ENCODE measurements at regions not wholly inside any gene's neighbourhood (a gene's known extent, or its start where the extent isn't known, plus 50 kb on each side); places are given as distances from the start of the nearest gene placed in this dataset.
"Not testable (repeated sequence)": the region's sequence is repeated elsewhere in the genome, so short reads cannot be mapped to it uniquely, and the experiment has no call there.

DNA sequence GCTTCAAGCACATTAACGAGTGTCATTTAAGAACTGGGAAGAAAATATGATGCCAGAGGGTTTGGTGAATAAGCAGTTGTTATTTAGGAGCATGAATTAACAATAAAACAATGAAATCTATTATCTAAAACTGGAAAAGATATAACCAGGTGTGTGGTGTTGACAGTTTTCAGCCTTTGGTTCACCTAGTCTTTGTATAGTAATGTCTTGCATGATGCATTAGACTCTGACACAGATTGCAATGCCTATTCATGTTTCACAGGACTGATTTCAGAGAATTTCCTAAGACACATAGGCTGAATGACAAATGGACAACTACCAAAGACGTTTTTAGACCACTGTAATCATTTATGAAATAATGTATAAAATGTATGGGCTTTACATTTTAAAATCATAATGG is 135.1 kb upstream of the CAV2 start:
- Histone ChIP-seq H3K36me3 (ENCODE audit: insufficient read depth in 1 of 2, low read depth in 1 of 2) (no peaks in the 10 kb centered on the region), H3K27ac (no peak overlapping the region), H3K27me3 (ENCODE audit: insufficient read depth in 3 of 3, low read length in 2 of 3) (no peaks in the 10 kb centered on the region), H3K4me3 (no peak overlapping the region), H3K4me1 (no peaks in the 10 kb centered on the region), H3K9me3 (no peaks in the 10 kb centered on the region)
- WGBS, 3 donors = 82 to 83% (median 82%) methylated on average over 2 of the region's 2 CpGs
- intact Hi-C loops (cut with DNase I) = no loop called here
- ATAC-seq (no peak), DNase-seq (no peak)
- TF ChIP-seq, protein P1, sequence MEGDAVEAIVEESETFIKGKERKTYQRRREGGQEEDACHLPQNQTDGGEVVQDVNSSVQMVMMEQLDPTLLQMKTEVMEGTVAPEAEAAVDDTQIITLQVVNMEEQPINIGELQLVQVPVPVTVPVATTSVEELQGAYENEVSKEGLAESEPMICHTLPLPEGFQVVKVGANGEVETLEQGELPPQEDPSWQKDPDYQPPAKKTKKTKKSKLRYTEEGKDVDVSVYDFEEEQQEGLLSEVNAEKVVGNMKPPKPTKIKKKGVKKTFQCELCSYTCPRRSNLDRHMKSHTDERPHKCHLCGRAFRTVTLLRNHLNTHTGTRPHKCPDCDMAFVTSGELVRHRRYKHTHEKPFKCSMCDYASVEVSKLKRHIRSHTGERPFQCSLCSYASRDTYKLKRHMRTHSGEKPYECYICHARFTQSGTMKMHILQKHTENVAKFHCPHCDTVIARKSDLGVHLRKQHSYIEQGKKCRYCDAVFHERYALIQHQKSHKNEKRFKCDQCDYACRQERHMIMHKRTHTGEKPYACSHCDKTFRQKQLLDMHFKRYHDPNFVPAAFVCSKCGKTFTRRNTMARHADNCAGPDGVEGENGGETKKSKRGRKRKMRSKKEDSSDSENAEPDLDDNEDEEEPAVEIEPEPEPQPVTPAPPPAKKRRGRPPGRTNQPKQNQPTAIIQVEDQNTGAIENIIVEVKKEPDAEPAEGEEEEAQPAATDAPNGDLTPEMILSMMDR (IDR thresholded peaks at IDR 0.05) = no peak

DNA sequence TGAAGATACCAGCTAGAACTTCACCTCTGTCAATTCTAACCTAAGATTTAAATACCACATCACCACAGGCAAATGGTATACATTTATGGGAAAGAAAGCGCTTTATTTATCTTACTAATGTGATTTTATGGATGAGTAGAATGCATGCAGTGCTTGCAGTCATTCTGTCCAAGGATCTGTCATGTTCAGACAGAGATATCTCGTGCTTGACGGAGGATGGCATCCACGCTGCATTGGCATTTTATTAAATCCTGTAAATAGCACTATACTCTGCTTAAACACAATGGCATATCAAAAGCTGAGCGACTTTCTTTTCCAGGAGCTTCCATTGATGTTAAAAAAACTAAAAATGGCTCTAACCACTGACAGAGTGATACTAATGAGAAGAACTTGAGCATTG is 133.7 kb upstream of the CAV2 start:
- Histone ChIP-seq H3K4me3 (no peak overlapping the region), H3K4me1 (no peaks in the 10 kb centered on the region), H3K9me3 (no peaks in the 10 kb centered on the region), H3K36me3 (ENCODE audit: insufficient read depth in 1 of 2, low read depth in 1 of 2) (no peaks in the 10 kb centered on the region), H3K27me3 (ENCODE audit: insufficient read depth in 3 of 3, low read length in 2 of 3) (no peaks in the 10 kb centered on the region), H3K27ac (no peak overlapping the region)
- DNase-seq (no peak), ATAC-seq (no peak)
- intact Hi-C loops (cut with DNase I) = no loop called here
- WGBS, 3 donors = 75 to 84% (median 82%) methylated on average over 5 of the region's 5 CpGs
- TF ChIP-seq, protein P1 (IDR thresholded peaks at IDR 0.05) = no peak

DNA sequence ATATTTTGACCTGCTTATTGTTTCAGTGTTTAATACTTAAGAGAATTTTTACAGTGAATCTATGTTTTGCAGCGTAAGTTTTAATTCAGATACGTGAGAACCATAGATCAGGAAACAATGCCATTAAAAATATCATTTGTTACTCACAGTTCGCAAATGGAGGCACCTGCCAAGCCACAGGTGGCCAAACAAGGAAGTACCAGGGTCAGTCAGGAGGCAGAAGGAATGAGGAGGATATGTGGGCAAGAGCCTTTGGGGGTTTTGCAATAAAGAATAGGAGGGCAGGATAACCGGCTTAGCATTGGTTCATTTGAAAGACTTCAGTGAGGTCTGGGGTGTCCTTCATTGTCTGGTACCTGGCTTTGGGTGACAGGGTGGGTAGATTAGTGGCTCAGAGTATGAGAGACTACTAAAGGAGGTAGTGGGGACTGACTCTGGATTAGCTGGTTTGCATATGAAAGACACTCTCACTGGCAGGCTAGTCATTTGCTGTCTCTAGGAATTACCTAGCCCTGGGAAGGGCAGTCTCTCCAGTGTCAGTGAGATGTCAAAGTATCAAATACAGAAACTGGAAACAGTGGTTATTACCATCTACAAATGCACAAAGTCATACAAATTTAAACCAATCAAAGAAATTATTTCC is 132.2 kb upstream of the CAV2 start:
- 89 to 94% (median 92%) methylated on average over 4 of the region's 4 CpGs for WGBS, 3 donors
- intact Hi-C loops (cut with DNase I) = no loop called here
- ATAC-seq (no peak), DNase-seq (no peak)
- no peak overlapping the region for H3K27ac ChIP-seq
- H3K9me3 ChIP-seq = no peaks in the 10 kb centered on the region
- H3K36me3 ChIP-seq (ENCODE audit: insufficient read depth in 1 of 2, low read depth in 1 of 2) = no peaks in the 10 kb centered on the region
- no peaks in the 10 kb centered on the region for H3K4me1 ChIP-seq
- TF ChIP-seq, protein P1 (IDR thresholded peaks at IDR 0.05) = no peak
- H3K27me3 ChIP-seq (ENCODE audit: insufficient read depth in 3 of 3, low read length in 2 of 3) = no peaks in the 10 kb centered on the region
- H3K4me3 ChIP-seq = no peak overlapping the region

DNA sequence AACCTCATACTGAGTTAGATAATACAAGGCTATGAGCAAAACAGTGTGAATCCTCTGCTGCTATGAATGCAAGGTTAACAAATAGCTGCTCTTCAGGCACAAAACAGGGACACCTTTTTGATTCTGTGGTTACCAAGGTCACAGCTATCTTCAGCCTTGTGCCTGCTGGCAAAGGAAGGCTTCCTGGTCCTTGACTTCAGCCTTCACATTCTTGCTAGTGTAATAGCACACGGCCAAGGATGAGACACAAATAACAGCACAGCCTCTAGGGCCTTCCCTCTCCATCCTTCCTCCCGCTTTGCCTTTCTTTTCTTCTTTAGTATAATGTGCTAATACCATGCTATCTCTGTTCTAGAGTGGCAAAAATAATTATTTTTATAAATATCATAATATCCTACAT is 130.6 kb upstream of the CAV2 start:
- Histone ChIP-seq H3K27me3 (ENCODE audit: insufficient read depth in 3 of 3, low read length in 2 of 3) (no peaks in the 10 kb centered on the region), H3K36me3 (ENCODE audit: insufficient read depth in 1 of 2, low read depth in 1 of 2) (no peaks in the 10 kb centered on the region), H3K27ac (no peak overlapping the region), H3K9me3 (no peaks in the 10 kb centered on the region), H3K4me1 (no peaks in the 10 kb centered on the region), H3K4me3 (no peak overlapping the region)
- no peak for ATAC-seq
- DNase-seq = no peak
- TF ChIP-seq, protein P1 (IDR thresholded peaks at IDR 0.05) = no peak
- intact Hi-C loops (cut with DNase I) = no loop called here
- 66 to 85% (median 80%) methylated on average over 2 of the region's 2 CpGs for WGBS, 3 donors

GRCh38 chr7:116371536-116371935 is 128.0 kb upstream of the CAV2 start:
- H3K9me3 ChIP-seq; H3K4me1 ChIP-seq; ATAC-seq; H3K27ac ChIP-seq; H3K36me3 ChIP-seq (ENCODE audit: insufficient read depth in 1 of 2, low read depth in 1 of 2); H3K27me3 ChIP-seq (ENCODE audit: insufficient read depth in 3 of 3, low read length in 2 of 3); H3K4me3 ChIP-seq; intact Hi-C loops (cut with DNase I); DNase-seq: not testable (repeated sequence)
- 93 to 98% (median 97%) methylated on average over 7 of the region's 7 CpGs for WGBS, 3 donors

DNA sequence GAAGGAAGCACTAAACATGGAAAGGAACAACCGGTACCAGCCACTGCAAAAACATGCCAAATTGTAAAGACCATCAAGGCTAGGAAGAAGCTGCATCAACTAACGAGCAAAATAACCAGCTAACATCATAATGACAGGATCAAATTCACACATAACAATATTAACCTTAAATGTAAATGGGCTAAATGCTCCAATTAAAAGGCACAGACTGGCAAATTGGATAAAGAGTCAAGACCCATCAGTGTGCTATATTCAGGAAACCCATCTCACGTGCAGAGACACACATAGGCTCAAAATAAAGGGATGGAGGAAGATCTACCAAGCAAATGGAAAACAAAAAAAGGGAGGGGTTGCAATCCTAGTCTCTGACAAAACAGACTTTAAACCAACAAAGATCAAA is 126.3 kb upstream of the CAV2 start:
- intact Hi-C loops (cut with DNase I); H3K36me3 ChIP-seq (ENCODE audit: insufficient read depth in 1 of 2, low read depth in 1 of 2); H3K4me1 ChIP-seq; ATAC-seq; H3K9me3 ChIP-seq; H3K4me3 ChIP-seq; DNase-seq; H3K27ac ChIP-seq; H3K27me3 ChIP-seq (ENCODE audit: insufficient read depth in 3 of 3, low read length in 2 of 3): not testable (repeated sequence)
- 100% methylated on average over 1 of the region's 3 CpGs; no CpG with 5 or more reads in 2 of the 3 donors for WGBS, 3 donors
